ENCODE measurements at regions not wholly inside any gene's neighbourhood (a gene's known extent, or its start where the extent isn't known, plus 50 kb on each side); places are given as distances from the start of the nearest gene placed in this dataset.
"Not testable (repeated sequence)": the region's sequence is repeated elsewhere in the genome, so short reads cannot be mapped to it uniquely, and the experiment has no call there.

DNA sequence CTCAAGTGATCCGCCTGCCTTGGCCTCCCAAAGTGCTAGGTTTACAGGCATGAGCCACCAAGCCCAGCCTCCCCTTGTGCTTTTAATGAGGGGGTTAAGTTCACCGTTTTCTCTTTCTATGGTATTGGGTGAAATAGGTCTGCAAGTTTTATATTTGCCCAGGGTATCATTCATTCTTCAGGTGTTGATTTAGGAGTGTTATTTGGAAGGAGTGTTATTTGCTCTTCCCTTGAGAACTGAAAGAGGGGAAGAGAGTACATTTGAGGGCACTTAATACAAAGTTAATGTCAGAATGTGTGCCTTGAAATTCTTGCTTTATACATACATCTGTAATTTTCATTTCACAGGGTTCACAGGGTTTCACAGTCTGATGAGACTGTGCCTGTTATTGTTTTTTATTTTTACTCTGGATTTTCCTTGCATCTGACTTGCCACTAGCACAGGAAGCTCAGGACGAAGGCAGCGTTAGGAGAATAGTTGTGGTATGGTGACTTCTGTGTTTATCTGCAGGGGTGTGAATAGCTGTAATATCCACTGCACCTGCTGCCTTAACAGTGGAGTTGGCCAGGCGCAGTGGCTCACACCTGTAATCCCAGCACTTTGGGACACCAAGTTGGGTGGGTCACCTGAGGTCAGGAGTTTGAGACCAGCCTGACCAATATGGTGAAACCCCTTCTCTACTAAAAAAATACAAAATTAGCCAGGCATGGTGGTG is 108.3 kb upstream of the CRYM start:
- TF ChIP-seq POLR2A (IDR thresholded peaks at IDR 0.05; ENCODE audit: low read depth, low read length); MXI1 (IDR thresholded peaks at IDR 0.05; ENCODE audit: borderline replicate concordance, low read depth, low read length); RFX5 (IDR thresholded peaks at IDR 0.05; ENCODE audit: low read depth, low read length); NFE2L2 (IDR thresholded peaks at IDR 0.05; ENCODE audit: low read depth, low read length); CEBPB (IDR thresholded peaks at IDR 0.05; ENCODE audit: low read depth, low read length); MAFK (IDR thresholded peaks at IDR 0.05; ENCODE audit: low read depth, low read length); RAD21 (IDR thresholded peaks at IDR 0.05; ENCODE audit: low read length); RCOR1 (IDR thresholded peaks at IDR 0.05; ENCODE audit: insufficient replicate concordance, low read length); SMC3 (IDR thresholded peaks at IDR 0.05; ENCODE audit: low read depth, low read length); MAZ (IDR thresholded peaks at IDR 0.05; ENCODE audit: borderline replicate concordance, low read depth, low read length): not testable (repeated sequence)
- TF ChIP-seq, protein P1, sequence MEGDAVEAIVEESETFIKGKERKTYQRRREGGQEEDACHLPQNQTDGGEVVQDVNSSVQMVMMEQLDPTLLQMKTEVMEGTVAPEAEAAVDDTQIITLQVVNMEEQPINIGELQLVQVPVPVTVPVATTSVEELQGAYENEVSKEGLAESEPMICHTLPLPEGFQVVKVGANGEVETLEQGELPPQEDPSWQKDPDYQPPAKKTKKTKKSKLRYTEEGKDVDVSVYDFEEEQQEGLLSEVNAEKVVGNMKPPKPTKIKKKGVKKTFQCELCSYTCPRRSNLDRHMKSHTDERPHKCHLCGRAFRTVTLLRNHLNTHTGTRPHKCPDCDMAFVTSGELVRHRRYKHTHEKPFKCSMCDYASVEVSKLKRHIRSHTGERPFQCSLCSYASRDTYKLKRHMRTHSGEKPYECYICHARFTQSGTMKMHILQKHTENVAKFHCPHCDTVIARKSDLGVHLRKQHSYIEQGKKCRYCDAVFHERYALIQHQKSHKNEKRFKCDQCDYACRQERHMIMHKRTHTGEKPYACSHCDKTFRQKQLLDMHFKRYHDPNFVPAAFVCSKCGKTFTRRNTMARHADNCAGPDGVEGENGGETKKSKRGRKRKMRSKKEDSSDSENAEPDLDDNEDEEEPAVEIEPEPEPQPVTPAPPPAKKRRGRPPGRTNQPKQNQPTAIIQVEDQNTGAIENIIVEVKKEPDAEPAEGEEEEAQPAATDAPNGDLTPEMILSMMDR (conservative IDR thresholded peaks at IDR 0.05; ENCODE audit: low read depth, low read length): not testable (repeated sequence)
- TF ChIP-seq, protein P2, sequence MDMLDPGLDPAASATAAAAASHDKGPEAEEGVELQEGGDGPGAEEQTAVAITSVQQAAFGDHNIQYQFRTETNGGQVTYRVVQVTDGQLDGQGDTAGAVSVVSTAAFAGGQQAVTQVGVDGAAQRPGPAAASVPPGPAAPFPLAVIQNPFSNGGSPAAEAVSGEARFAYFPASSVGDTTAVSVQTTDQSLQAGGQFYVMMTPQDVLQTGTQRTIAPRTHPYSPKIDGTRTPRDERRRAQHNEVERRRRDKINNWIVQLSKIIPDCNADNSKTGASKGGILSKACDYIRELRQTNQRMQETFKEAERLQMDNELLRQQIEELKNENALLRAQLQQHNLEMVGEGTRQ (IDR thresholded peaks at IDR 0.05; ENCODE audit: low read depth, low read length): not testable (repeated sequence)
- TF ChIP-seq, protein P3, sequence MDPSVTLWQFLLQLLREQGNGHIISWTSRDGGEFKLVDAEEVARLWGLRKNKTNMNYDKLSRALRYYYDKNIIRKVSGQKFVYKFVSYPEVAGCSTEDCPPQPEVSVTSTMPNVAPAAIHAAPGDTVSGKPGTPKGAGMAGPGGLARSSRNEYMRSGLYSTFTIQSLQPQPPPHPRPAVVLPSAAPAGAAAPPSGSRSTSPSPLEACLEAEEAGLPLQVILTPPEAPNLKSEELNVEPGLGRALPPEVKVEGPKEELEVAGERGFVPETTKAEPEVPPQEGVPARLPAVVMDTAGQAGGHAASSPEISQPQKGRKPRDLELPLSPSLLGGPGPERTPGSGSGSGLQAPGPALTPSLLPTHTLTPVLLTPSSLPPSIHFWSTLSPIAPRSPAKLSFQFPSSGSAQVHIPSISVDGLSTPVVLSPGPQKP (IDR thresholded peaks at IDR 0.05; ENCODE audit: borderline replicate concordance, low read depth, low read length): not testable (repeated sequence)
